GM13977 (cell line): ENCODE measurements at regions not wholly inside any gene's neighbourhood (a gene's known extent, or its start where the extent isn't known, plus 50 kb on each side); places are given as distances from the start of the nearest gene placed in this dataset.

Source experiments
- DNase-seq: peaks from one replicate; pipeline ENCODE4 v3.0.0; 2012; ENCODE audit warnings: low spot score
- in situ Hi-C: fragments of 300-500 bp; cut with MboI; formaldehyde crosslinking; loops from one replicate; pipeline ENCODE4 v1.12.0; 2022; ENCODE audit warnings: low sequenced_read_pairs, low pct_unique_long_range_greater_than_20kb, mixed read lengths, inconsistent platforms; ENCODE audit not compliant: unreplicated experiment
- TF ChIP-seq, protein P1 (sequence below): IDR thresholded peaks from 2 replicates; pipeline ENCODE4 v1.5.1; 2012; ENCODE audit warnings: mild to moderate bottlenecking, control low read depth; ENCODE audit not compliant: insufficient read depth; ENCODE audit errors: extremely low read depth, missing control alignments

DNA sequence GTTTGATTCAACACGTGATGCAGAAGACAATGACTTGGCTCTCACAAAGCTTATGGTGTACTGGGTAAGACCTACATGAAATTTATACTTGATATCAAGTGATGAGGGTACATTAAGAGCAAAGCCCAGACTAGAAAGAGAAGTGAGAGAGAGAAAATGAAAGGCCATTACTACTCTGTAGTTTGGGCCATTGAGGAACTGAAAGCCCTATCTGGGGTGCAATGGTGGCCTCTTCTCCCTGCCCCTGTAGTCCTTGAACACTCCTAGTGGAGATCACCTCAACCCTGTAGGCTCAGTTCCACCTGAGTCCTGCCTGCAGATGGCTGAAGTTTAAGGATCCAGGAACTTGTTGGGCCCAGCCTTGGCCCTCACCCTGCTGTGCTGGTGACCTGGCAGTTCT, 569.8 kb upstream of the MEX3C start:
- TF ChIP-seq, protein P1, sequence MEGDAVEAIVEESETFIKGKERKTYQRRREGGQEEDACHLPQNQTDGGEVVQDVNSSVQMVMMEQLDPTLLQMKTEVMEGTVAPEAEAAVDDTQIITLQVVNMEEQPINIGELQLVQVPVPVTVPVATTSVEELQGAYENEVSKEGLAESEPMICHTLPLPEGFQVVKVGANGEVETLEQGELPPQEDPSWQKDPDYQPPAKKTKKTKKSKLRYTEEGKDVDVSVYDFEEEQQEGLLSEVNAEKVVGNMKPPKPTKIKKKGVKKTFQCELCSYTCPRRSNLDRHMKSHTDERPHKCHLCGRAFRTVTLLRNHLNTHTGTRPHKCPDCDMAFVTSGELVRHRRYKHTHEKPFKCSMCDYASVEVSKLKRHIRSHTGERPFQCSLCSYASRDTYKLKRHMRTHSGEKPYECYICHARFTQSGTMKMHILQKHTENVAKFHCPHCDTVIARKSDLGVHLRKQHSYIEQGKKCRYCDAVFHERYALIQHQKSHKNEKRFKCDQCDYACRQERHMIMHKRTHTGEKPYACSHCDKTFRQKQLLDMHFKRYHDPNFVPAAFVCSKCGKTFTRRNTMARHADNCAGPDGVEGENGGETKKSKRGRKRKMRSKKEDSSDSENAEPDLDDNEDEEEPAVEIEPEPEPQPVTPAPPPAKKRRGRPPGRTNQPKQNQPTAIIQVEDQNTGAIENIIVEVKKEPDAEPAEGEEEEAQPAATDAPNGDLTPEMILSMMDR = no peak
- in situ Hi-C loops = no loop called here
- DNase-seq = no peak

DNA sequence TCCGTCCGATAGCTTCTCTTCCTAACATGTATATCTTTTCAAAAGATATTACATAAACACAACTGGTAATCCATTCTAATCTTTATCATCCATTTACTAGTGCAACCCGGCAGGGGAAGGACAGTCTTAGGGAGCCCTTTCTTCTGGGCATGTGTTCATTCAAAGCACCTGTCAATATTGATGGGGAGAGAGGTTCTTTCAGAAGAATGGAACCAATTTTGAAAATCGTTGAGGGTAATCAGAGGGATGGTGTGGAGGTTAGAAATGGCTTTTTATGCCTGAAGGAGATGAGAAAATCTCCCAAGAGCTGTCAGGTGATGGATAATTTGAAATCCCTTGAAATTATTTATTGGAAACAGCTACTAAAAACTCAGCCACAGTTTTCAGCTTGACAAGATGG, 561.9 kb upstream of the DCC start:
- TF ChIP-seq, protein P1 = no peak
- in situ Hi-C loops = no loop called here
- DNase-seq = no peak

DNA sequence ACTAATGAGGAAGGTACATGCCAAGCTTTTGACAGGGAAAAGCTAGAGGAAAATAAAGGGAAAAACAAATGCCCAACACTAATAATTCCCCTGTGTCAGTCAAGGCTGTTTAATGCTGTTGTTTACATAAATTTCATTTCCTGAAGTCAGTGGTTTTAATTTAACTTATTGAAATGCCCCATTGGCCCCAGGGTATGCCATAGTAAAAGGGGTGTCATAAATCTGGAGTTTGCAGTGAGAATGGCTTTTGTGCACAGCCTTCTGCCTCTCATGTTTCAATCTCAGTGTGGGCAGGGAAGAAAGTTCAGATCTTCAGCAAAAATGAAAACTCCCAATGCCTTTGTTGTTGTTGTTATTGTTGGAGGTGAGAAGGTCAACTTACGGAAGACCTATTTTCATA, 550.1 kb upstream of the DCC start:
- in situ Hi-C loops = no loop called here
- DNase-seq = no peak
- TF ChIP-seq, protein P1 = no peak

DNA sequence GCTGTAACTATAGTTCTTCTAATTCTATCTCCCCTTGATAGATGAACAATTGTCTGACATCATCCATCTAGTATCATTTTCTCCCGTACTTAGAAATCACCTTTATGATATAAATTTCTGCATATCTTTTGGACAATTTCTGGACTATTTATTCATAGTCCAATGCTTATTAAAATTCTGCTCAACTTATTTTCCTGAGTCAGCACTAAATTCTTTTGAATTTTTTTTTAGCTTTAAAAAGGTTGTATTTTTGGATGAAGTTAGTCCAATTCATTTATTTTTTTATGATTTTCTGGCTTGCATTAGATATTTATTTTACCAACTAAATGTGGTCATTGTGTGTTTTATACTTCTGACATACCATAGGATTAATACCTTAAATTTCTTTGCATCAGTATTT, 538.5 kb upstream of the DCC start:
- TF ChIP-seq, protein P1 = no peak
- no peak for DNase-seq
- in situ Hi-C loops = no loop called here

DNA sequence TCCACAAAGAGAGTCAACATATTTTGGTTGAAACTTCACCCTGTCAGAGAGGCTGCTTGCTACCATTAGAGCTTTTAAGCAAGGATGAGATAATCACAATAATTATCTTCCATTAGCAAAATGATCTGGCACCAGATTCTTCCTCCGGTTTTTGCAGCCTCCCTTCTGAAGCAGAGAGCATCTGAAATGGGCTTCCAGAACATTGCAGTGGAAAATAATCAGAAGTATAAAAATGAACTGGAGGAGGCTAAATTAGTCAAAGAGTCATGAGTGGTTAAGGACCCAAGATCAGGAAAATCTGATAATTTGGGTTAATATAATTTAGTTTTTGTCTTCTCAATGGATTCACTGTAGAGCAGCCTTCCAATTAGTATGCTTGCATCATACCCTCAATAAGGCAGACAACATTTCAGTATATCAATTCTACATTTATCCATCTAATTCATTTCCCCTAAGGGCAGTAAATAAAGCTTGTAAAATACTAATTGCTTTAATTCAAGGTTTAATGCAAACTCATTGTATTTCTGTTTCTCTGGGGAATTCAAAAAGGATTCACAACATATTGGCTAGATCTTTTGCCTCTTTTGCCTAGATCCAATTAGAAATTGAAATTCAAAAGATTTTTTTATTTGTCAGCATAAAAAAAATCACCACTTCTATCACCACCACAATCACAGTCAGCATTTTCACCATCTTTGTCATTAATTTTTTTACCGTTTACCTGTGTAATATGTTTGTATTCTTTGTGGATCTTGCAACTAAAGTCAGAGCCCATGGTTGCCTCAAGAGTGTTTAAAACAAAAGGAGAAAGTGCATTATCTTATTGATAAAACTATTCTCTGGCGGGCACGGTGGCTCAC, 537.2 kb upstream of the DCC start:
- TF ChIP-seq, protein P1 = no peak
- DNase-seq = no peak

DNA sequence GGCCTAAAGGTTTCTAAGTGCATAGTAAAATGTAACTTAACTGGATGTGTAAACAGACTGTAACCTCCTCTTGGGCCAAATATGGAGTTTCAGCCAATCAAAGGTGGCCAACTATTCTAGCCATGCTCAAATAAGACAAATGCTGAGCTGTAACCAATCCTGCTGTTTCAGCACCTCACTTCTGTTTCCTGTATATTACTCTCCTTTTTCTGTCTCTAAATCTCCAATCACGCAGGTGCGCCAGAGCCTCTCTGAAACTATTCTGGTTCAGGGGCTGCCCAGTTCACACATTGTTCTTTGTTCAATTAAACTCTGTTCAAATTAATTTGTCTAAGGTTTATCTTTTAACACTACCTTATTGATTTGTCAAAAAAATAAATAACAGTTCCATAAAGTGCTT, 532.7 kb upstream of the DCC start:
- TF ChIP-seq, protein P1 = no peak
- in situ Hi-C loops = no loop called here
- DNase-seq = no peak

More for the DNA sequence above, 537.2 kb upstream of the DCC start:
- in situ Hi-C loops = no loop called here
